SU-DHL-6 (cell line): ENCODE measurements at regions not wholly inside any gene's neighbourhood (a gene's known extent, or its start where the extent isn't known, plus 50 kb on each side); places are given as distances from the start of the nearest gene placed in this dataset.

Experiments
- H2AFZ ChIP-seq: fragments of 200-600 bp; sonication (generic); 2 replicates; pipeline ENCODE4 v1.6.1; 2014; ENCODE audit warnings: low read depth, mild to moderate bottlenecking, moderate library complexity, mixed read lengths, antibody characterized with exemption, low read length; ENCODE audit not compliant: severe bottlenecking
- H3F3A ChIP-seq: fragments of 200-600 bp; shearing (Covaris generic); 2 replicates; pipeline ENCODE4 v1.6.0; 2016; ENCODE audit warnings: antibody characterized with exemption, mild to moderate bottlenecking; ENCODE audit not compliant: insufficient read depth
- H3K27ac ChIP-seq: fragments of 200-600 bp; sonication (generic); 2 replicates; pipeline ENCODE4 v1.5.1; 2016; ENCODE audit warnings: low read depth, mild to moderate bottlenecking, low read length, moderate library complexity, mixed read lengths
- H3K27me3 ChIP-seq: fragments of 200-600 bp; sonication (generic), shearing (Covaris generic); 2 replicates; pipeline ENCODE4 v1.6.0; 2014; ENCODE audit warnings: mild to moderate bottlenecking, low read length
- H3K36me3 ChIP-seq: fragments of 200-600 bp; sonication (generic); 2 replicates; pipeline ENCODE4 v1.6.1; 2014; ENCODE audit warnings: mild to moderate bottlenecking, low read length, mixed read lengths
- H3K4me2 ChIP-seq: fragments of 300-600, 200-600 bp; shearing (Covaris generic), sonication (generic); 2 replicates; pipeline ENCODE4 v1.6.0; 2014; ENCODE audit warnings: low read length, low read depth, mild to moderate bottlenecking; ENCODE audit not compliant: poor library complexity, severe bottlenecking
- H3K4me3 ChIP-seq: fragments of 200-600 bp; sonication (generic); 2 replicates; pipeline ENCODE4 v1.5.1; 2014; ENCODE audit warnings: antibody characterized with exemption, low read length, mild to moderate bottlenecking, mixed read lengths; ENCODE audit not compliant: insufficient read depth, poor library complexity, severe bottlenecking
- H3K79me2 ChIP-seq: fragments of 200-600 bp; sonication (generic); 2 replicates; pipeline ENCODE4 v1.6.1; 2014; ENCODE audit warnings: mild to moderate bottlenecking, low read length, moderate library complexity; ENCODE audit not compliant: insufficient read depth
- H3K9ac ChIP-seq: fragments of 200-600 bp; sonication (generic); 2 replicates; pipeline ENCODE4 v1.7.0; 2014; ENCODE audit warnings: mild to moderate bottlenecking, low read length
- H3K9me2 ChIP-seq: fragments of 200-600 bp; sonication (generic); replicated peaks from 2 replicates; pipeline ENCODE4 v1.6.1; 2014; ENCODE audit warnings: low read length; ENCODE audit not compliant: insufficient read depth
- H3K9me3 ChIP-seq: fragments of 200-600 bp; sonication (generic); 2 replicates; pipeline ENCODE4 v1.6.1; 2014; ENCODE audit warnings: low read length, mixed read lengths; ENCODE audit not compliant: insufficient read depth
- H4K20me1 ChIP-seq: fragments of 200-600 bp; sonication (generic); 2 replicates; pipeline ENCODE4 v1.6.1; 2014; ENCODE audit warnings: low read depth, mild to moderate bottlenecking, antibody characterized with exemption, low read length, moderate library complexity, mixed read lengths
- CTCF ChIP-seq: fragments of 200-600 bp; sonication (generic); IDR thresholded peaks from one replicate; pipeline ENCODE4 v1.5.1; 2017; ENCODE audit warnings: antibody characterized with exemption, mild to moderate bottlenecking, low read length, moderate library complexity; ENCODE audit not compliant: insufficient read depth, poor library complexity, severe bottlenecking
- EZH2phosphoT487 ChIP-seq: fragments of 200-600 bp; sonication (generic), shearing (Covaris generic); conservative IDR thresholded peaks from 2 replicates; pipeline ENCODE4 v1.6.1; 2018; ENCODE audit warnings: mild to moderate bottlenecking, antibody characterized with exemption, low read length, moderate library complexity, mixed read lengths

GRCh38 chr20:52084727-52085126, 106.9 kb downstream of the ZFP64 start:
- peaks cover 9% of the 10 kb centered on the region; the same call in 1 of the 2 replicates for H3K36me3 ChIP-seq
- no peaks in the 10 kb centered on the region for H4K20me1 ChIP-seq
- TF ChIP-seq CTCF: no peak
- no peak for TF ChIP-seq EZH2phosphoT487
- H3F3A ChIP-seq: no peaks in the 10 kb centered on the region
- no peak overlapping the region for H3K4me2 ChIP-seq
- H2AFZ ChIP-seq: no peak overlapping the region
- no peak overlapping the region for H3K9ac ChIP-seq
- H3K27ac ChIP-seq: no peak overlapping the region
- no peaks in the 10 kb centered on the region for H3K9me2 ChIP-seq
- peaks cover 21% of the 10 kb centered on the region; the same call in 1 of the 2 replicates for H3K9me3 ChIP-seq
- H3K27me3 ChIP-seq: no peaks in the 10 kb centered on the region
- no peaks in the 10 kb centered on the region for H3K79me2 ChIP-seq
- no peak overlapping the region for H3K4me3 ChIP-seq

GRCh38 chr20:52083627-52084232, 107.8 kb downstream of the ZFP64 start:
- H3K27me3 ChIP-seq: no peaks in the 10 kb centered on the region
- H3K27ac ChIP-seq: no peak overlapping the region
- no peak overlapping the region for H3K4me2 ChIP-seq
- no peaks in the 10 kb centered on the region for H3K9me2 ChIP-seq
- H3K36me3 ChIP-seq: peaks cover 9% of the 10 kb centered on the region; the same call in 1 of the 2 replicates
- no peaks in the 10 kb centered on the region for H3F3A ChIP-seq
- no peaks in the 10 kb centered on the region for H4K20me1 ChIP-seq
- no peak overlapping the region for H2AFZ ChIP-seq
- no peaks in the 10 kb centered on the region for H3K79me2 ChIP-seq
- peaks cover 21% of the 10 kb centered on the region; the same call in 1 of the 2 replicates for H3K9me3 ChIP-seq
- no peak overlapping the region for H3K9ac ChIP-seq
- no peak overlapping the region for H3K4me3 ChIP-seq
- TF ChIP-seq EZH2phosphoT487 (no peak), CTCF (peak; percentile 46)

GRCh38 chr20:52082612-52083011, 109.0 kb downstream of the ZFP64 start:
- H3K27me3 ChIP-seq: no peaks in the 10 kb centered on the region
- TF ChIP-seq CTCF (no peak), EZH2phosphoT487 (no peak)
- H3K9ac ChIP-seq: no peak overlapping the region
- no peaks in the 10 kb centered on the region for H4K20me1 ChIP-seq
- peaks cover 4% of the 10 kb centered on the region; the same call in 1 of the 2 replicates for H3K36me3 ChIP-seq
- H3K9me2 ChIP-seq: no peaks in the 10 kb centered on the region
- peaks cover 14% of the 10 kb centered on the region; the same call in 1 of the 2 replicates for H3K9me3 ChIP-seq
- H3K4me3 ChIP-seq: no peak overlapping the region
- no peak overlapping the region for H3K4me2 ChIP-seq
- no peak overlapping the region for H2AFZ ChIP-seq
- no peak overlapping the region for H3K27ac ChIP-seq
- H3F3A ChIP-seq: no peaks in the 10 kb centered on the region
- no peaks in the 10 kb centered on the region for H3K79me2 ChIP-seq
